Sigmoid colon (tissue), 4 donors: ENCODE measurements at regions not wholly inside any gene's neighbourhood (a gene's known extent, or its start where the extent isn't known, plus 50 kb on each side); places are given as distances from the start of the nearest gene placed in this dataset.

Experiments
- EP300 ChIP-seq, 4 donors: sonication (generic); formaldehyde crosslinking; IDR thresholded peaks; one replicate each; pipeline ENCODE4 v1.6.1; 2017; ENCODE audit warnings: antibody characterized with exemption in 4 of 4
- POLR2A ChIP-seq, 2 donors: fragments of 450-650 bp; IDR thresholded peaks; one replicate each; pipeline ENCODE4 v1.6.1; 2016; ENCODE audit warnings: antibody characterized with exemption in 2 of 2, mild to moderate bottlenecking in 2 of 2, moderate library complexity in 2 of 2
- POLR2AphosphoS5 ChIP-seq, 4 donors: sonication (generic); formaldehyde crosslinking; IDR thresholded peaks; one replicate each; pipeline ENCODE4 v1.6.1; 2017; ENCODE audit warnings: antibody characterized with exemption in 4 of 4
- TF ChIP-seq, protein P1 (sequence below), 4 experiments: fragments of 450-650 bp in 3 of 4; fragments of 200-600 bp in 1 of 4; IDR thresholded peaks; one replicate each; pipeline ENCODE4 v1.5.1; 2016 to 2019; ENCODE audit warnings: antibody characterized with exemption in 4 of 4, mild to moderate bottlenecking in 3 of 4, moderate library complexity in 2 of 4

GRCh38 chr6:105745464-105746129 lies 340.5 kb upstream of the PRDM1 start:
- no peak for TF ChIP-seq EP300 (IDR thresholded peaks at IDR 0.05)
- TF ChIP-seq, protein P1, sequence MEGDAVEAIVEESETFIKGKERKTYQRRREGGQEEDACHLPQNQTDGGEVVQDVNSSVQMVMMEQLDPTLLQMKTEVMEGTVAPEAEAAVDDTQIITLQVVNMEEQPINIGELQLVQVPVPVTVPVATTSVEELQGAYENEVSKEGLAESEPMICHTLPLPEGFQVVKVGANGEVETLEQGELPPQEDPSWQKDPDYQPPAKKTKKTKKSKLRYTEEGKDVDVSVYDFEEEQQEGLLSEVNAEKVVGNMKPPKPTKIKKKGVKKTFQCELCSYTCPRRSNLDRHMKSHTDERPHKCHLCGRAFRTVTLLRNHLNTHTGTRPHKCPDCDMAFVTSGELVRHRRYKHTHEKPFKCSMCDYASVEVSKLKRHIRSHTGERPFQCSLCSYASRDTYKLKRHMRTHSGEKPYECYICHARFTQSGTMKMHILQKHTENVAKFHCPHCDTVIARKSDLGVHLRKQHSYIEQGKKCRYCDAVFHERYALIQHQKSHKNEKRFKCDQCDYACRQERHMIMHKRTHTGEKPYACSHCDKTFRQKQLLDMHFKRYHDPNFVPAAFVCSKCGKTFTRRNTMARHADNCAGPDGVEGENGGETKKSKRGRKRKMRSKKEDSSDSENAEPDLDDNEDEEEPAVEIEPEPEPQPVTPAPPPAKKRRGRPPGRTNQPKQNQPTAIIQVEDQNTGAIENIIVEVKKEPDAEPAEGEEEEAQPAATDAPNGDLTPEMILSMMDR (IDR thresholded peaks at IDR 0.05), result no peak
- TF ChIP-seq POLR2AphosphoS5 (IDR thresholded peaks at IDR 0.05), result no peak
- no peak for TF ChIP-seq POLR2A (IDR thresholded peaks at IDR 0.05)
